Naive B cell (primary cell): ENCODE measurements at regions not wholly inside any gene's neighbourhood (a gene's known extent, or its start where the extent isn't known, plus 50 kb on each side); places are given as distances from the start of the nearest gene placed in this dataset.
"Not testable (repeated sequence)": the region's sequence is repeated elsewhere in the genome, so short reads cannot be mapped to it uniquely, and the experiment has no call there.

Experiments
- ATAC-seq, 2 donors: fragments of 150-1000 bp; cut with Tn5 transposase; 2 replicates each; pipeline ENCODE4 v1.10.0; 2021; ENCODE audit warnings: low read depth in 2 of 2, mild to moderate bottlenecking in 2 of 2, moderate library complexity in 2 of 2
- DNase-seq: peaks from one replicate; pipeline ENCODE4 v3.0.0; 2022
- H3K27ac Mint-ChIP-seq, 6 donors: one replicate each; pipeline ENCODE4 v1.8.0; 2020 to 2022; ENCODE audit warnings: mild to moderate bottlenecking in 6 of 6, mixed read lengths in 6 of 6, moderate library complexity in 5 of 6, inconsistent platforms in 2 of 6
- H3K27me3 Mint-ChIP-seq, 3 donors: one replicate each; pipeline ENCODE4 v1.8.0; 2021 to 2022; ENCODE audit warnings: mixed read lengths in 3 of 3, mild to moderate bottlenecking in 1 of 3
- H3K36me3 Mint-ChIP-seq, 2 donors: one replicate each; pipeline ENCODE4 v1.8.0; 2020 to 2022; ENCODE audit warnings: mixed read lengths in 2 of 2, inconsistent platforms in 1 of 2, mild to moderate bottlenecking in 1 of 2
- H3K4me1 Mint-ChIP-seq, 3 donors: one replicate each; pipeline ENCODE4 v1.8.0; 2020 to 2022; ENCODE audit warnings: mixed read lengths in 3 of 3, inconsistent platforms in 1 of 3, mild to moderate bottlenecking in 1 of 3, moderate library complexity in 1 of 3
- H3K4me3 Mint-ChIP-seq, 8 donors: one replicate each; pipeline ENCODE4 v1.8.0; 2020 to 2022; ENCODE audit warnings: mild to moderate bottlenecking in 8 of 8, mixed read lengths in 8 of 8, moderate library complexity in 8 of 8, inconsistent platforms in 2 of 8
- H3K9me3 Mint-ChIP-seq, 7 donors: one replicate each; pipeline ENCODE4 v1.8.0; 2020 to 2022; ENCODE audit warnings: mixed read lengths in 7 of 7, mild to moderate bottlenecking in 5 of 7, inconsistent platforms in 2 of 7, moderate library complexity in 1 of 7

DNA sequence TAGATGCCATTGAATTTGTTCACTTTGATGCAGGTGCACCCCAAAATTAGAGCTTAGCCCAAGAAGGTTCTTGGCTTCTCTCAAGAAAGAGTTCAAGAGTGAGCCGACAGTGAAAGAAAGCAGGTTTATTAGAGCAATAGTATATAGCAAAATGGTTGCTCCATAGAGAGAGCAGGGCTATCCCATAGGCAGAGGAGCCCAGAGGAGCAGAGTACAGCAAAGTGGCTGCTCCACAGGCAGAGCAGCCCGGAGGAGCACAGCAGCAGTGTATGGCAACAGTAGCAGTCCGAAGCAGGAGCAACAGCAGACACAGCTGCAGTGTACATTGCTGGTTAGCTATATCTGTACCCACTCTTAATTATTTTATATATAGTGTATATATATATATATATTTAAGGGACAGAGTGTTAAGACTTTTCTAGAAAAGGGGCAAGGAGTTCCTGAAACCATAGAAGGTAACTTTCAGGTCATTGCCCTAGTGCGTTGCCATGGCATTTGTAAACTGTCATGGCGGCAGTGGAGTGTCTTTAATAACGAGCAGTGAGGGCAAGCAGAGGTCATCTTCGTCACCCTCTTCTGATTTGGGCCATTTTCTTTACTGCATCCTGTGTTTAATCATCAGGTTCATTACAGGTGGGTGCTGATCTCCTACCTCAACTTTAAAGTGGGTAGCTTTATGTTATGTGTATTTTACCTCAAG, 222.7 kb downstream of the CYB561 start:
- no peaks in the 10 kb centered on the region for H3K36me3 Mint-ChIP-seq
- peaks cover 0 to 4% (median 0%) of the 10 kb centered on the region in 3 donors for H3K4me1 Mint-ChIP-seq
- ATAC-seq, result no peak
- peaks cover 0 to 3% (median 0%) of the 10 kb centered on the region in 7 donors for H3K9me3 Mint-ChIP-seq
- H3K27me3 Mint-ChIP-seq, result no peaks in the 10 kb centered on the region
- no peak for DNase-seq
- no peak overlapping the region for H3K4me3 Mint-ChIP-seq
- H3K27ac Mint-ChIP-seq, result peak overlapping the region in 1 of 6 donors; percentile 6

DNA sequence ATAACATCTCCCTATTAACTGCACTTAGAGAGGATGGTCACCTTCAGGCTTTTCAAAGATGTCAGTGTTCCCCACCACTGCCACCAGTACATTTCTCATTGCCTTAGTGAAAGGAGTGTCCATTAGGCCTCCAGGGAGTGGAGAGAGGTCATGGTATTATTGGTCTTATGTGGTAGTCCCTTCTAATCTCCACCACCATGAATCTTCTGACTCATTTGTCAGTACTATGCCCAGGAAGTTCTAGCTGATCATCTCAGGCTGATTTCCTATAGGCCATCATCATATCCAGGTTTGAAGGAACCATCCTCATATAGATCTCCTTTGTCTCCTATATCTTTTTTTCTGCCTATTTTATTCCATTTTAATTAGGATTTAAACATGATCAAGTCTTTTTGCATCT, 221.5 kb downstream of the CYB561 start:
- no peaks in the 10 kb centered on the region for H3K27me3 Mint-ChIP-seq
- H3K4me1 Mint-ChIP-seq, result peaks cover 0 to 4% (median 0%) of the 10 kb centered on the region in 3 donors
- H3K9me3 Mint-ChIP-seq, result peaks cover 0 to 3% (median 0%) of the 10 kb centered on the region in 7 donors
- ATAC-seq (no peak), DNase-seq (no peak)
- peak overlapping the region in 1 of 6 donors; percentile 28 for H3K27ac Mint-ChIP-seq
- H3K36me3 Mint-ChIP-seq, result no peaks in the 10 kb centered on the region
- H3K4me3 Mint-ChIP-seq, result no peak overlapping the region

DNA sequence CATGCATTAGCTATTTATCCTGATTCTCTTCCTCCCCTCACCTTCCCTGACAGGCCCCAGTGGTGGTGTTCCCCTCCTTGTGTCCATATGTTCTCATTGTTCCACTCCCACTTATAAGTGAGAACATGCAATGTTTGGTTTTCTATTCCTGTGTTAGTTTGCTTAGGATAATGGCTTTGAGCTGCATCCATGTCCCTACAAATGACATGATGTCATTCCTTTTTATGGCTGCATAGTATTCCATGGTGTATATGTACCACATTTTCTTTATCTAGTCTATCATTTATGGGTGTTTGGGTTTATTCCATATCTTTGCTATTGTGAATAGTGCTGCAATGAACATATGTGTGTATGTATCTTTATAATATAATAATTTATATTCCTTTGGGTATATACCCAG, 219.4 kb downstream of the CYB561 start:
- not testable (repeated sequence) for H3K27me3 Mint-ChIP-seq, H3K4me1 Mint-ChIP-seq, H3K27ac Mint-ChIP-seq, DNase-seq, H3K4me3 Mint-ChIP-seq, ATAC-seq
- Mint-ChIP-seq H3K9me3 (peaks cover 13 to 20% (median 18%) of the 10 kb centered on the region in 7 donors), H3K36me3 (peaks cover 14 to 19% of the 10 kb centered on the region in 2 donors)

DNA sequence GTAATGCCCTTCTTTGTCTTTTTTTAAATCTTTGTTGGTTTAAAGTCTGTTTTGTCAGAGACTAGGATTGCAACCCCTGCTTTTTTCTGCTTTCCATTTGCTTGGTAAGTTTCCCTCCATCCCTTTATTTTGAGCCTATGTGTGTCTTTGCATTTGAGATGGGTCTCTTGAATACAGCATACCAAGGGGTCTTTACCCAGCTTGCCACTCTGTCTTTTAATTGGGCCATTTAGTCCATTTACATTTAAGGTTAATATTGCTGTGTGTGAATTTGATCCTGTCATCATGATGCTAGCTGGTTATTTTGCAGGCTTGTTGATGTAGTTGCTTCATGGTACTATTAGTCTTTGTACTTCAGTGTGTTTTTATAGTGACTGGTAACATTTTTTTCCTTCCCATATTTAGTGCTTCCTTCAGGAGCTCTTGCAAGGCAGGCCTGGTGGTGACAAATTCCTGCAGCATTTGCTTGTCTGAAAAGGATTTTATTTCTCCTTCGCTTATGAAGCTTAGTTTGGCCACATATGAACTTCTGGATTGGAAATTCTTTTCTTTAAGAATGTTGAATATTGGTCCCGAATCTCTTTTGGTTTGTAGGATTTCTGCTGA, 215.0 kb downstream of the CYB561 start:
- peaks cover 22 to 26% of the 10 kb centered on the region in 2 donors for H3K36me3 Mint-ChIP-seq
- not testable (repeated sequence) for H3K4me3 Mint-ChIP-seq, DNase-seq, H3K4me1 Mint-ChIP-seq, H3K27me3 Mint-ChIP-seq, ATAC-seq, H3K27ac Mint-ChIP-seq
- H3K9me3 Mint-ChIP-seq, result peaks cover 16 to 29% (median 26%) of the 10 kb centered on the region in 7 donors

DNA sequence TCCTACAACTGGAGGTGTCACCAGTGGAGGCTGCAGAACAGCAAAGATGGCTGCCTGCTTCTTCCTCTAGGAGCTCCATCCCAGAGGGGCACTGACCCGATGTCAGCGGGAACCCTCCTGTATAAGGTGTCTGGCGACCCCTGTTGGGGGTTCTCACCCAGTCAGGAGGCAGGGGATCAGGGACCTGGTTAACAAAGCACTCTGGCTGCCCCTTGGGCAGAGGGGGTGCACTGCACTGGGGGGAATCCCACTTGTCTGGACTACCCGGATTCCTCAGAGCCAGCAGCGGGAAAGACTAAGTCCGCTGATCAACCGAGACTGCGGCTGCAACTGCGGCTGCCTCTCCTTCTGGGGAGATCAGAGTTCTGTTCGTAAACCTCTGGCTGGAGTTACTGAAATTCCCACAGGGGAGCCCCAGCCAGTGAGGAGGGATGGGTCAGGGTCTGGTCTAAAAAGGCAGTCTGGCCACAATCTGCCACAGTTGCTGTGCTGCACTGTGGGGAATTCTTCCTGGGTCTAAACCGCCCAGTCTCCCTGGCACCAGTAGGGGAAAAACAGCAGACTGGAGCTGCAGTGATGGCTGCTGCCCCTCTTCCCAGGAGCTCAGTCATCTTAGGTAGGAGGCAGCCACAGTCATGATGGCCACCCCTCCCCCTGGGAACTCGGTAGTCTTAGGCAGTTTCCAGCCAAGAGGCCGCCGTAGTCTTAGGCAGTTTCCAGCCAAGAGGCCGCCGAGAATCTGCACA, 213.4 kb downstream of the CYB561 start:
- Mint-ChIP-seq H3K9me3 (peaks cover 13 to 30% (median 25%) of the 10 kb centered on the region in 7 donors), H3K27me3 (peaks cover 0 to 6% (median 0%) of the 10 kb centered on the region in 3 donors), H3K4me3 (no peak overlapping the region), H3K36me3 (peaks cover 22 to 26% of the 10 kb centered on the region in 2 donors), H3K27ac (no peak overlapping the region), H3K4me1 (no peaks in the 10 kb centered on the region)
- ATAC-seq (no peak), DNase-seq (no peak)

DNA sequence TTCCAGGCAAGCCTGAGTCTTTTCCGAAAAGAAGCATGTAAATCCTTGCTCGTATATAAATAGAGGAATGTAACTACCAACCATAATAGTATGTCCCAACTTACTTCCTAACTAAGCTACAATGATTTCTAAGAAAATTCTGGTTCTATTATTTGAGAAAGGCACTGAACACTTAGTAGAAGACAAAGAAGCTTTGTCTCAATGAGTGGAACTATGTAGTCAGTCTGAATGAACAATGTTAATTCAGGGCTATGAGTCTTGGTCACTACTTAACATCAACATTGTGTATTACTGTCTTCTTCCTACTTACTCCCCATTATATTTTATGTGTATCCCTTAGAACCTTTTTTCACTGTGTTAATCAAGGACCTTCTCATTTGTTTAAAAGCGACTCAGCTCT, 206.0 kb downstream of the CYB561 start:
- ATAC-seq (no peak), DNase-seq (no peak)
- H3K27ac Mint-ChIP-seq, result peak overlapping the region in 1 of 6 donors; percentile 0
- no peaks in the 10 kb centered on the region for H3K27me3 Mint-ChIP-seq
- no peak overlapping the region for H3K4me3 Mint-ChIP-seq
- no peaks in the 10 kb centered on the region for H3K4me1 Mint-ChIP-seq
- peaks cover 0 to 14% (median 13%) of the 10 kb centered on the region in 7 donors for H3K9me3 Mint-ChIP-seq
- peaks cover 6 to 15% of the 10 kb centered on the region in 2 donors for H3K36me3 Mint-ChIP-seq

DNA sequence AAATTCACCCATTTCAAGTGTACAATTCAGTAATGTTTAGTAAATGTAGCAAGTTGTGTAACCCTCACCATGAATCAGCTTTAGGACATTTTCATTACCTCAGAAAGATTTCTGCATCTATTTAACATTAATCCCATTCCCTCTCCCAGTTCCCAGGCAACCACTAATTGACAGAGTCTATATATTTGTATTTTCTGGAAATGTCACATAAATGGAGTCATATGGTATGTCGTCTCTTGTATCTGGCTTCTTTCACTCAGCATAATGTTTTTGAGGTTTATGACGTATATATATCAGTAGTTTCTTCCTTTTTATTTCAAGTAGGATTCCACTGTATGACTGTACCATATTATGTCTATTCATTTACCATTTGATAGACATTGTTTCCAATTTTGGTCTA, 199.8 kb downstream of the CYB561 start:
- no peak overlapping the region for H3K4me3 Mint-ChIP-seq
- DNase-seq, result no peak

DNA sequence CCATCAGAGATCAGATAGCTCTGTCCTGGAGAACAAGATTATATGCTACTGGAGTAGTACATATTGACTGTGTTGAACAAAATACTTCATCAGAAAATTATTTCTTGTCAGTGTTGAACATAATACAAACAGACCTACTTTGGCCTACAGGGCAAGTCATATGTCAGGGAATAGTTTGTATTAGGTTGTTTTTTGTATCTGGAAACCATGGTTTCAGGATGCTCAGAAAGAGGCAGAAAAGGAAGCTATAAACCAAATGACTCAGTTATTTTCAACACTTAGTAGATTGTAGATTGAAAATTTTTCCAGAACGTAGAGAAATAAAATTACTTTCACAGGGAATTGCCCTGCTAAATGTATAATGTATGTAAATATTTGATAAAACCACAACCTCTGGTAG, 198.4 kb downstream of the CYB561 start:
- Mint-ChIP-seq H3K36me3 (peaks cover 6 to 15% of the 10 kb centered on the region in 2 donors), H3K4me1 (no peaks in the 10 kb centered on the region), H3K4me3 (no peak overlapping the region), H3K9me3 (peaks cover 0 to 14% (median 13%) of the 10 kb centered on the region in 7 donors), H3K27ac (no peak overlapping the region), H3K27me3 (no peaks in the 10 kb centered on the region)
- ATAC-seq (no peak), DNase-seq (no peak)

More for the DNA sequence above, 199.8 kb downstream of the CYB561 start:
- Mint-ChIP-seq H3K27me3 (no peaks in the 10 kb centered on the region), H3K27ac (peak overlapping the region in 1 of 6 donors; percentile 13), H3K9me3 (peaks cover 0 to 14% (median 13%) of the 10 kb centered on the region in 7 donors), H3K4me1 (no peaks in the 10 kb centered on the region), H3K36me3 (peaks cover 6 to 15% of the 10 kb centered on the region in 2 donors)
- no peak for ATAC-seq

DNA sequence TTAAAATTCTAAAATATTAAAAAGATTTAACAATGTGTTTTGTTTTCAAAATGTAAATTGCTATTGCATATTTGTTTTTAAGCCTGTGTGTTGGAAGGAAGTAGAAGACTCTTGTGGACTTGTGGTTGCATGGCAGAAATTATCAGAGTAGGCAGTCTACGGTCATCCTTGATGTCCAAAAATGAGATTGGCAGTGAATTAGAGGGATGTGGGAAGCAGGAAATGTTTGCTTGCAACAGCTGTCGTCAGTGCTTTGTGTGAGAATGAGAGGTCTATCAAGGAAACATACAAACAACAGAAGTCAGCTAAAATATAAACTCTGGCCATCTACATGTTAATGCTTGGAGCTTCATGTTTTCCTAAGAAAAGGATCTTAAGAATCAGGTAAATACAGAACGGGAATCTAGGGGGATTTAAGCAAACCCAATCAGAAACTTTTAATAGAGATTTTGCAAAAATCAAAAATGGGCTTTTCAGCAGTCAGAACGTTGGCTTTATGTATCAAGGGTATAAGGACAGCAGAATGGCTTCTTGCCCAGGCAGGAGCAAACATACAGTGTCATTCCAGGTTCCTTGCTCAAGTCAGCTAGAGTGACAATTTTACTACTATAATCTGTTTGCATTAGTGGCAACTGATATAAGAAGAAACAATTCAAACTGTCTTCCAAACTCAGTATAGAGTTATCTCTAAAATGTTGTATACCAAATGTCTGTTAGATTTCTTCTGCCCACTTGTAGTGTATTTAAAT, 196.7 kb downstream of the CYB561 start:
- no peaks in the 10 kb centered on the region for H3K4me1 Mint-ChIP-seq
- H3K4me3 Mint-ChIP-seq, result no peak overlapping the region
- DNase-seq (no peak), ATAC-seq (no peak)
- H3K9me3 Mint-ChIP-seq, result peaks cover 0 to 7% (median 6%) of the 10 kb centered on the region in 7 donors
- H3K27me3 Mint-ChIP-seq, result no peaks in the 10 kb centered on the region
- H3K27ac Mint-ChIP-seq, result peak overlapping the region in 1 of 6 donors; percentile 55
- H3K36me3 Mint-ChIP-seq, result peaks cover 6 to 7% of the 10 kb centered on the region in 2 donors

DNA sequence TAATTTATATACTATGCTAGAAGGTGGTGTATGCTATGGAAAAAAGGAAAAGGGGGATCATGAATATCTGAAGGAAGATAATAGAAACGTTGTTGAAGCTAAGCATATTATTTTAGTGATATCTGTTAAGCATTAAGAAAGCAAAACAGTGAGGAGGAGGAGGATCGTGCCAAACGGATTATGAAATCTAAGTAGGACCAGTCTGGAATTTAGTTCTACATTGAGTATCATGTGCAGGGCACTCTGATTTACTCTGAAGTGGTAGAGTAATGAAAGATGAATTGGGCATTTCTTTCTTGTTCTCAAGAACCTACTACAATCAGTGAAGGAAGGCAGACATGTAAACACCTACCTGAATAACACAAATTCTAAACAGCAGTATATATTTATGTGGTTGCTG, 195.3 kb downstream of the CYB561 start:
- Mint-ChIP-seq H3K4me3 (no peak overlapping the region), H3K36me3 (peaks cover 0 to 5% of the 10 kb centered on the region in 2 donors), H3K27me3 (peaks cover 0 to 6% (median 0%) of the 10 kb centered on the region in 3 donors), H3K4me1 (peaks cover 0 to 2% (median 0%) of the 10 kb centered on the region in 3 donors), H3K9me3 (peaks cover 0 to 2% (median 0%) of the 10 kb centered on the region in 7 donors), H3K27ac (peak overlapping the region in 1 of 6 donors; percentile 35)
- ATAC-seq, result no peak
- no peak for DNase-seq

DNA sequence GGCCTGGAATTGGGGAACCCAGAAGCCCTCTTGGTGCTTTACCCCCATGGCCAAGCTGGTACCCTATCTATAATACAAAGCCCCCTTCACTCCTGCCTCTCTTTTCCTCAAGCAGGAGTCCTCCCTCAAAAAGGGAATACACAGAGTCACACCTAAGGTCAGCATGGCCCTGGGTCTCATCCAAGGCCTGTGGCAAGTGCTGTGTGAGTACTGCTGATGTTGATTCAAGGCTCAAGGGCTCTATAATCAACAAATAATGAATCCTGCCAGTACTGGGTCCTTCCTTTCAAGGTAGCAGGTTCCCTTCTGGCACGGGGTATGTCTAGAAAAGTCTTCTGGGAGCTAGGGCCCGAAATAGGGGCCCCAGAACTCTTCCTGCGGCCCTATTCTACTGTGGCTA, 187.3 kb downstream of the CYB561 start:
- Mint-ChIP-seq H3K27me3 (peaks cover 0 to 11% (median 0%) of the 10 kb centered on the region in 3 donors), H3K27ac (no peak overlapping the region), H3K4me3 (no peak overlapping the region), H3K9me3 (peaks cover 0 to 16% (median 4%) of the 10 kb centered on the region in 7 donors), H3K4me1 (peaks cover 0 to 10% (median 0%) of the 10 kb centered on the region in 3 donors), H3K36me3 (peaks cover 8 to 18% of the 10 kb centered on the region in 2 donors)
- ATAC-seq (no peak), DNase-seq (no peak)

DNA sequence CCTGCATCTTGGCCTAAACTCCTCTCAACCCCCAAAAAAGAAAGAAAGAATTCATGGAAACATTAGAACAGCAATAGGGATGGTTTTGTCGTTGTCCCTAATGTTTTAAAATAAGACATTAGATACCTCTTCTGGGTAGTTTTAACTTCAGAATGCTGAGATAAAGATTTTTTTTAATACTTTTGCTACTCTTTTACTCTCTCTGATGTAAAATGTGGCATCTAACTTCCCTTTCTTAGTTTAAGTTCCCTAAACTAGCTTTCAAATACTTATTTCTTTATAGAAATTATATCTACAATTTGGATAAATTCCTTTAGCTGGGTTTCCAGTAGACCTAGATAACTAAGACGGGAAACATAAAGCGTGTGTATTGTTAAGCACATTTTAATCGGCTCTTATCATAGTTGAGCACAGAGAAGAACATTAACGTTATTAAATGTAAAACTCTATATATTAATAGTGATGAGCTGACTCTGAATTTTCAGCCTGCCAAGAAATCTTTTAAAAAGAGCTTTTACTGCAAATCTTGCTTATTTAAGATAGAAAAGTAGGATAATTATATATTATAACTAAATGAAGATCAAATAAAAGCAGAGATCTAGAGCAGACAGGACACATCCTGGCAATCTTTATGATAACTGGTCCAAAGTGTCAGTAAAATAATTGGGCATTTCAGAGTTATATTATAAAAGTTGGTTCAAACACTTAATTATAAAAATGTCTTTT, 183.2 kb downstream of the CYB561 start:
- DNase-seq, result no peak
- no peak for ATAC-seq
- H3K9me3 Mint-ChIP-seq, result no peaks in the 10 kb centered on the region
- no peaks in the 10 kb centered on the region for H3K27me3 Mint-ChIP-seq
- H3K4me3 Mint-ChIP-seq, result no peak overlapping the region
- peaks cover 0 to 13% (median 8%) of the 10 kb centered on the region in 3 donors for H3K4me1 Mint-ChIP-seq
- H3K36me3 Mint-ChIP-seq, result no peaks in the 10 kb centered on the region
- no peak overlapping the region for H3K27ac Mint-ChIP-seq
